Kasumi-1 (cell line): ENCODE measurements at regions not wholly inside any gene's neighbourhood (a gene's known extent, or its start where the extent isn't known, plus 50 kb on each side); places are given as distances from the start of the nearest gene placed in this dataset.

Experiments
- DNase-seq, 2 experiments: peaks; one replicate each; lab custom pipeline; 2025; lab: John Stamatoyannopoulos, UW

DNA sequence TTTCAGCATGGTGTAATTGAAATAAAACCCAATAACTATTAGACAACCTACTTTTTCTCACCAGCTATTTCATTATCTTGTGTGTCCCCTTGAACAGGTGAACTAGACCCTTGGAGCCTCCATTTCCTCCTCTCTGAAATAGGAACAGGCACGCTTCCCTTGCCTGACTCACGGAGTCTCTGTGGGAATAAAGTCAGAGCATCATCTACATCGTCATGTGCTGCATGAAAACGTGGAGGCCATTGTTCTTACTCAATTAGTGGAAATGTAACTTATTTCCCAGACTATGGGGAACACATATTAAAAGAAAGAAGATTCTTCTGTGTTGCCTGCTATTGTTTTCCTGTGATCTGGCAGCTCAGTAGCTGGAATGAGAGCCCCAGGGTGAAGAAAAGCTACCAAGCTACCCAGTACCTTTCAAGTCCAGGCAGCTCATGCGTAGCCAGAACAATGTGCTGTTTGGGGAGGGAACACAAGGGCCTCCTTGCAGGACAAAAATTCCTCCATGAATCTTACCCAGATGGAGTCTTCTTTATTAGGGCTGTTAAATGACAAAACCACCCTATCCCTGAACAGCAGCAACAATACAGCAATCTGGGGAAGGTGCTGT, 59.8 kb downstream of the SOX11 start:
- DNase-seq, result no peak

DNA sequence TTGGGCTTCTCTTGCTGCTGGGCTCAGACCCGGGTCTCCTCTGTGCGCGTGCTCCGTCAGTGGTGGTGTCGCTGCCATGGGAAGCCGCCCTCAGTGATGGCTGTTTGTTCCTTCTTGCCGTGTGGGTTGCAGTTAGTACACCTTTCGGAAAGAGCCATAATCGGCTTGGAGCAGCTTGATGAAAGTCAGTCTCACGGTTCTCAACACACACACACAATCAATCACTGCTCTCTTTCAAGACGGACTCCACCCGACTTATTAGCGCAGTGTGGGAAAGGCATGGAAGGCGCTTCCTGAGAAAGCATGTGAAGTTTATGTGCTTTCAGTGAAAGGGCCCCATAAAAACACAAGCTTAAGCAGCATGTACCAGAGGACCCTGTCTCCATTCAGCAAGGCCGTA, 64.1 kb downstream of the SOX11 start:
- DNase-seq, result no peak

DNA sequence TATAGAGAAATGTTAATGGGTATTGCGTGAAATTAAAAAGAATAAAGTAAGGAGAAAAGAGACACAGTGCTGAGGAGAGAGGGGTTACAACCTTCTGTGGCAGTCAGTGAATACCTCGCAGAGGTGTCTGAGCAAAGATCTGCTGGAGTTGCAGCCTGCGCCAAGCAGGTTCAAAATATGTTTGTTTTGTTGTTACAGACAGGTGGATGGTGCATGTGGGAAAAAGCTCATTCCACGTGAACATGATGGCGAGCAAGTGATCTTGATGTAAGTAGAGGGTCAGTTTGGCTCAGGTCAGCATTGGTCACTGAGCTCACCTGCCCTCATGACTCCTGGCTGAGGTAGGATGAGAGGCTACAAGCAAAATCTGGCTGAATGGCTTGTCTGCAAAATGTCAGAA, 66.2 kb downstream of the SOX11 start:
- no peak for DNase-seq

DNA sequence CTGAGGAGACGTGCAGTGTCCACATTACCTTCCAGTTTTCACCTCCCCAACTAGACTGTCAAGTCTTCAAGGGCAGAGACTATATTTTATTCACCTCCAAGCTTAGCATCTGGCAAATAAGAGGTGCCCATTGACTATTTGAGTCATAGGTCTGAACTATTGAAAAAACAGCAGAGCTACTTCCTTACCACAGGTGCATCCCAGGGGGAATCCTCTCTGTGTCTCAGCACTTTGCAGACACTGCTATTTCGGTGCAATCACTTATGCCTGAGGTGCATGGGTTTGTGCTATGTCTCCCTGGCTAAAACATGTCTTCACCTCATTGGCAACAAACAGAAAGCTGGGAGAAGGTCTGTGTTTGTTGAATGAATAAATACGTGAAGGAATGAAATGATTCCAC, 67.8 kb downstream of the SOX11 start:
- no peak for DNase-seq

DNA sequence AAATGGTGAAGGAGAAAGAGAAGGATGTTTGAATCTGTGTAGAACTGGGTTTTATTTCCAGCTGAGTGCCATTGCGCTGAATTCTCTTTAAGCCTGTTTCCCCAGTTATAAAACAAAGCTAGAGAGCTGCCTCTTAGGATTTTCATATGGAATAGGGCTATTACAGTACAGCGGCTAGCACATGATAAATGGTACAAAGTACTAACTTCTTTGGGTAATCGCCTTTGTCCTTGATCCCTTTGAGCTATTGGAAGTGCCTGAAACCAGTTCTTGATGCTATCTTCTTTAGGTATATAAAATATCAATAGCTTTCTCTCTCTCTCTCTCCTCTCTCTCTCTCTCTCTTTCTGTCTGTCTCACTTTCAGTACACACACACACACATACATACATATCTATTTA, 71.3 kb downstream of the SOX11 start:
- no peak for DNase-seq

DNA sequence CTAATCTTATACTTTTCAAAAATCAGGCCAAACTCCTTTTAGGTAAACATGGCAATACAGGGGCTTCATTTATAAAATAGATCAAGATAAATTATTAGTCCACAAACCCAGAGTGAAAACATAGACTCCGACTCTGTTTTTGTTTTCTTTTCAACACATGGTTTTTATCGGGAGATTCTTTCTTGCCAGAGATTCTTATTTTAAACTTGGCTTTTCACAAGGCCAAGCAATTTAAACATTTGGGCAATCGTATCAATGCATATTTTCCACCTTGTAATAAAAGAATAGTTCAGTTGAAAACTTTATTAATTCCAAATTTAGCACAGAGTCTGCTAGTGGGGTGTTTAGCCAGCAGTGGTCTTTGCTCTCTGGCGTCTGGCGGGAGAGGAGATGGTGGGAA, 71.9 kb downstream of the SOX11 start:
- DNase-seq, result no peak

DNA sequence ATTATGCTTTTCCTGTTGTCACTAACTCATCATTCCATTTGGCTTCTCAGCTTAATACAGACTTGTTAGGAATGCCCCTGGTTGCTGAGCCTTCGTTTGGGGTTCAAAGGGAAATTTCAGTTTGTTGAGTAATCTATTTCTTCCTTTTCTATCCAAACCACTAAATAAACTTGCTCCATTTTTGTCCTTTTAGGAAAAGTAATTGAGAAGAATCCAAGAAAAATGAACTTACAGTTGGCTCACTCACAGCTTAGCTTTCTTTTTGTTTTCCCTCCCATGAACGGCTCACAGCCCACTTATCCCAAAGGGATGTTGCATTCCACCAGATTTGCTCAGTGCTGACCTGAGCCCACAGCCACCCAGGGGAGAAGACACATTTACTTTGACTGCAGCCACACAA, 73.9 kb downstream of the SOX11 start:
- no peak for DNase-seq

DNA sequence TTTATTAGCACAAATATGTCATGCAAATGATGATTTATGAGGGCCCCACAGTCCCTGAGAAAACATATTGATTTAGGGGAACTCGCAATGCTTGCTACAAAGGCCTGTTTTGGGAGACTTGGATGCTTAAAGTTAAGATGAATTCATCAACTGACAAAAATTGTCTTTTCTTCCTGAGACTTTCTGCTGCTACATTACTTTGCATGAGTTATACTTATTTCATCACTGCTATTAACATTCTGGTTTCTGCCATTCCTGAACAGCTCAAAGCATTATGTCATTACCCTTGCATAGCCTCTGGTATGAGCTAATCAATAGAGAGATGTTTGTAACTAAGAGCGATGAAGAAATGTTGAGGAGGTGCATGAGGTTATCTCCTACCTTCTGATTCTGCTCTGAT, 74.4 kb downstream of the SOX11 start:
- no peak for DNase-seq

DNA sequence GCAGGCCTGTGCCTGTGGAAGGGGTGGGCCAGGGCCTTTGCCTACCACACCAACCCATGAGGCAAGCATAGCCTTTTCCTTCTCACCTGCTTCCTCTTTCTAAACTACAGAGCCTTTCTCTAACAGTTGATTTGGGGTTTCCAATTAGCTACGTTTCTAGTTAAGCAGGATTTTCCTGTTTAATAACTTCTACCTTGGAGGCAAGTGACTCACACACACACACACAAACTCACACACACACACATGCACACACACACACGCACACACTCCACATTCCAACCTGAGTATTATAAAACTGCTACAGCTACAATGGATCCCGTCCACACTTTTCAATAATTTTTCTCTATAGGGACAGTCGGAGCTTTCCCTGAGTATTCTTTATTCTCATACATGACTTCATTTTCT, 84.9 kb downstream of the SOX11 start:
- no peak for DNase-seq

DNA sequence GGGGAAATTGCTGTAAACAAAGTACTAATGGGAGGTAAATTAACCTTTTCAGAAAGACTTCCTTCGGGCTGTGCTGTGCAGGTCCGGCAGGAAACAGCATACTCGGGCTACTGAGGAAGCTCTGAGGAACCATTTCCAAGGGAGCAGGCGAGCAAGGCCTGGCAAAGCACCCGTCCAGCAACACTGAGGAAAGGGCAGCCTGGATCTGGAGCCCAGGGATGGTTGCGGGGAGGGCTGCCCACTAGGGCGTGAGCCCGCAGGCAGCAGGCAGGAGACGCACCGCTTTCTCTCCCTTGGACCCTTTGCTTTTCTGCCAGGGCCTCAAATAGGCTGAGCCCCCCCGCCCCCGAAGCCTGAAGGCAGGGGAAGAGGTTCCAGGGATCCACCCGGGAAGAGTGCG, 89.5 kb downstream of the SOX11 start:
- no peak for DNase-seq

DNA sequence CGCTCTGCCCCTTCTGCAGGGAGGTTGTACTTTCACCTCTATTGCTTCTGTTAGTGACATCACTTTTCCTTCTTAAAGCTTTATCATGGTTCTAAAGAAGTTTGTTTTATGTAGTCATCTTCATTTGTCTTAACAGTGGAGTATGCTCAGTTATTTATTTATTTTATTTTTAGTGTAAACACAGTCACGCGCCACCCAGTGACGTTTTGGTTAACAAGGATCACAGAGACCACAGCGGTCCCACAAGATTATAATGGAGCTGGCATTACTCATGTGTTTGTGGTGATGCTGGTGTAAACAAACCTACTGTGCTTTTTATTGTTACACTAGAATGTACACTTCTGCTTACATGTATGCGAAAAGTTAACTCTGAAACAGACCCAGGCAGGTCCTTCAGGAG, 89.9 kb downstream of the SOX11 start:
- DNase-seq, result no peak

DNA sequence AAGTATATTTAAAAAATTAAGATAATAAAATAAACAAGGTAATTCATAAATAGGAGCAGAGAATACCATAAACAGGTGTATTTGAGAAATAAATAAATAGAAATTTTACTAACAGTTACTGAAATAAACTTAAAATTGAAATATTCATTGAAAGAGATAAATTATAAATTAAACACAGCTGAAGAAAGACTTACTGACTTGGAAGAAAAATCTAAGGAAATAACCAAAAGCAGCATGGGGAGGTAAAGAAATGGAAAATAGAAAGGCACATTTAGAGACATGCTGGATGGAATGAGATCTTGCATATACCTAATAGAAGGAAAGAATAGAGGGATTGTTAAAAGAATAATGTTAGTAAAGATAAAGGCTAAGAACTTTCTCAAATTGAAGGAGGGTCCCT, 96.3 kb downstream of the SOX11 start:
- DNase-seq, result no peak

DNA sequence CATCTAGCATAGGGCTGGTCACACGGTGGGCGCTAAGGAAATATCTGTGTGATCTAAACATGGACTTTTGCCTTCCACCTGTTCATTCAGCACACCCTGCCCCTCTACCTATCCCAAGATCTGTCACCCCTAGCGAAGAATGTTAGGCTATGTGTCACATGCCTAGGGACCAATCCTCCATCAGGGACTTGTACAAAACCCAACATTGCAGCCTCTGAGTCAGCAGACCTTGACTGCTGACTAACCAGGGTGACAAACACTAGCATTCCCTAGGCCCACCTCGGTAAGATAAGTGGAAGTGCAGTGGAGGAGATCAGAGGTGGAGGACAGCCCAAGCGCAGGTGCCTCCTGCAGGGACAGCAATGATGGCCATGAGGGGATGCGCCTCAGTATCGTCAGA, 99.2 kb downstream of the SOX11 start:
- no peak for DNase-seq

DNA sequence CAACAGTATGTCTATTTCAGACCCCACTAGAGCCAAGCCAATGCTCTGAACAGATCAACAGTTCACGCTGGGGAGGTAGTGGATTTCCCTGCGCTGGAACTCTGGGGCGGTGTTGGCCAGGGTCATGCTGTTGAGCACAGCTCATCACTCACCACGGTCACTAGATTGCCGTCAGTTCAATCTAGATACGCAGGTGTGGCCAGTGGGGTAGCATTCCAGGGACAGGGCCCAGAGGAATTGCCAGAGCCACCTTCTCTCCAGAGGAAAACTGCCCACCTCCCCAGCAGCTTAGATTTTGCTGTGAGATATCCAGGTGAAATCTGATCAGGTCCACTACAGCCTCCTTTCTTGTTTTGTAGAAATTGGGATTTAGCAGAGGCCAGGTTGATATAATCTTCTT, 101.8 kb downstream of the SOX11 start:
- no peak for DNase-seq

DNA sequence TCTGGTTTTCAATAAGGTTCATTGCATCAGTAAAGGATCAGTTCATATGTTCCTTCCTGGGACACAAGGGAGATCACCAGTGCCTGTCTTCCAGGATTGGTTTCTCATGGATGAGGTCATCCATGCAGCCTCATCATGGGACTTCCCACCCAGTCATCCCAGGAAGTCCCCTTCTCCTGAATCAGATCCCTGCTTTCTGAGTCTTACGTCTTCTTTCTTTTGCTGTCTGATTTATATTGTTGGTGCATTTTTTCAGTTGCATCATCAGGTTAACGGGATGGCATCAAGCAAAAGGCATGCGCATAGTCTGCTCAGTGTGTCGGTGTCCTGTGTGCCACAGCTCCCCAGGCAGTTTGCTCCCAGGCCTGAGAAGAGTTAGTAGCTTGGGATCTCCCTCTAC, 105.9 kb downstream of the SOX11 start:
- no peak for DNase-seq

DNA sequence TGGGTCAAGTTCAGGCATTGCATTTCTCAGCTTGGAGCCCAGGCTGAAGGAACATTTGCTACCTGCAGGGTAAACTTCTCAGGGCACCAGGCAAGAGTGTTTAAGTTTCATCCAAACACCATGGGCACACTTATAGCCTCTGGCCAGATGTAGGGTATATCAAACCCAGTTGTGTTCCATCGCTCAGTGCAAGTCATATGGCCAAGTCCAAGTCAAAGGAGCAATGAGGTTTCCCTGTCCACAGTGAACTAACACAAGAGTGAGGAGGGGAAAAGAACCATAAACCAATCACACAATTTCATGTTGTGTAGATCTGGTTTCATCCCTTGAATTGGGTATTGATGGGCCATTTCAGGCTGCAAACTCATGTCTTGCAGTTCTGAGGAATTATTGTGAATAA, 107.2 kb downstream of the SOX11 start:
- no peak for DNase-seq

DNA sequence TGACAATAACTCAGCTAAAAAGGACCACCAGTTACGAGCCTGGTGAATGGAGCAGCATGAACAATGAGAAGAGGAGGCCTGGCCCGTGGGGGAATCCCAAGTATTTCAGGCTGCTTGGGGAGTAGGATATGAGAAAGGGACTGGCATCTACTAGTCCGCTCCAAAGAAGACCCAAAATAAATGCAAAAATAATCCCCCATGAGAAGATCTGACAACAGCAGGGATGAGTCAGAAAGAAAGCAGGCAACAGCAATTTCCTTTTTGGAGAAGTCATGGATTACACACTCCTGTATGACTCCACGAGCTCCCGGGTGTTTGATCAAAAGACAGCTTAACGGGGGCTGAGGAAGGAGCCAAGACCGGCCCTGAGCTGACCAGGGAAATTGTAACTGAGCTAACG, 111.4 kb downstream of the SOX11 start:
- DNase-seq, result no peak

DNA sequence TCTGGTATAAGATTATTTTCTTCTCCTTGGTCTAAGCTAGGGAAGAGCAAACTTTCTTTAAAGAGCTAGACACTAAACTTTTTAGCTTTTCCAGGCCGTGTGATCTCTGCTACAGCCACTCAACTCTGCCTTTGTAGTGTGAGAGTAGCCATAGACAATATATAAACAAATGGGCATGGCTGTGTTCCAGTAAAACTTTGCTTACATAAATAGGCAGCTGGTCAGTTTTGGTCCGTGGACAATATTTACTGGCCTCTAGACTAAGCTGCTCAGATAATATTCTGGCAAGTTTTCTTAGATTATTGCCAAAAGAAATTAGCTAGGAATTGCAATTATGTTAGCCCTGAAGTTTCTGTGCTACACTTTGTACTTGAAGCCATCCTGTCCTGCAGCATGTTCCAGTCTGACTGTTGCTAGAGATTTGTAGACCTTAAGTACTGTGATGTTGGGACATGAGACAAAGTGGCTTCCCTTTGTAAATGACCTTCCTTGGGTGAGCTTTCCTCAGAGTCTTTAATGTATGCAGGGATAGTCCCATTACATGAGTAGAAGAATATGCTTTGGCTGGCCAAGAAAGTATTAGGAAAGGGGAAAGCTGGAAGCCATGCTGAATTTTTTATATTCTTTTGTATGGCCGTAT, 126.9 kb downstream of the SOX11 start:
- no peak for DNase-seq

DNA sequence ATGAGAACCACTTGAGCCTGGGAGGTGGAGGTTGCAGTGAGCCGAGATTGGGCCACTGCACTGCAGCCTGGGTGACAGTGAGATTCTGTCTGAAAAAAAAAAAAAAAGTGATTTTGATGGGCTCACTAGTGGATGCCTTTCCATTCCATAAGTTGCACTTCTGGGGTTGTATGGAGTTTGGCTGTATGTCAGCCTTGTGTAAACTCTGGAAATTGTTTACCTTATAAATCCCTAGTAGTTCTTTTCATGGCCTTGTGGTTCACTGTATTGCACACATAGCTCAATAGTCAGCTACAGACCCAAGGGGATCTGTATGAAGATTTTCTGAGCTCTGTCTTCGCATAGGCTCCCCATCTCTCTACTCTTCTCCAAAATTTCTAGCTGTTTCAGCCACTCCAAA, 131.9 kb downstream of the SOX11 start:
- no peak for DNase-seq

DNA sequence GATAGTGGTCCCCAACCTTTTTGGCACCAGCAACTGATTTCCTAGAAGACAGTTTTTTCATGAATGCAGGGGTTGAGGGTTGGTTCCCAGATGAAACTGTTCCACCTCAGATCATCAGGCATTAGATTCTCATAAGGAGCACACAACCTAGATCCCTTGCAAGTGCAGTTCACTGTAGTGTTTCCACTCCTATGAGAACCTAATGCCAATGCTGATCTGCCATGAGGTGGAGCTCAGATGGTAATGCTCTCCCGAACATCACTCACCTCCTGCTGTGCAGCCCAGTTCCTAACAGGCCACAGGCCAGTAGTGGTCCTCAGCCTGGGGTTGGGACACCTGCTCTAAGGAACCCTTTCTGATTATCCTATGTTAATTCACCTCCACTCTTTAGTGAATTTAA, 133.5 kb downstream of the SOX11 start:
- no peak for DNase-seq

DNA sequence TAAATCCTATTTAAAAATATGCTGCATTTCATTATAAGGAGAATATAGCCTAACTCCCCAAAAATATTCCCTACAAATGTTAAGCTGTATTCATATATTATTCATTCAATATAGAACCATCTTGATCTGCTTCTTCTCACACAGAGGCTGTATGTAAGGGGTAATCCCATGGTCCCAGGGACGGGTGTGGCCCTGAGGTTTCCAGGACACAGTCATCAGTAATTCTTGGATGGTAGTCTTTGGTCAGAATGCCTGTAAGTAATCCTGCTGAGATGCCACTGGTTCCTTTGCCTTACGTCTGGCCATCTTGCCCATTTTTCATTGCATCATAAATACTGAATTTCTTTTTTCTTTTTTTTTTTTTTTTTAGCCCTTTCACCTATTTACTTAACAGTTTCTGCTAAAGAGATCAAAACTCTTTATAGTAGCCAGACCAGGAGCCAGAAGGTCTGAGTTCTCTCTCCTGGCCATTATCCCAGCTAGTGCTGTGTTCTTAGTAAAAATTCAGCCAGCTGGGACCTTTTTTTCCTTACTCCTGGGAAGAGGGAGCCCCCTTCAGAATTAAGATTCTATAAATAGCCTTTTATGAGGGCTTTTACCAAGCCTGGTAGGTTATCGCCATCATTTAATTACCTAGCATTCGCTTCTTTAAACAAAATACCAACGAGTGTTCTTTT, 134.9 kb downstream of the SOX11 start:
- no peak for DNase-seq

DNA sequence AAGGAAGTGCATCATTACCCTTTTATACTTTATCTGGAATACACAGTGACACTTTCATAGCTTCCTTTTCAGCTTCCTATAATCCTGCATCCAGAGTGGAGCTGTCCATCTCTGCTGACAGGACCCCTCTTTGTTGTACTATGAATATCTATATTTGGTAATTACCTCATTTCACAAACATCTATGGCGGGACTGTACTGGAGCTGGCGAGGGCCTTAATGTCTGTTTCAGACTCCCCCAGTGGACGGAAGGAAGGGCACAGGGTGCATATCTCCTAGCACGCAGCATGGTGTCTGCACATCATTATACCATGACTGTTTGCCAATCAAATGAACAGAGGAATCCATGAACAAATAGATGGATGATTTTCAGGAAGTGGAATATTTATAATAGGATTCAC, 142.3 kb downstream of the SOX11 start:
- DNase-seq, result no peak

DNA sequence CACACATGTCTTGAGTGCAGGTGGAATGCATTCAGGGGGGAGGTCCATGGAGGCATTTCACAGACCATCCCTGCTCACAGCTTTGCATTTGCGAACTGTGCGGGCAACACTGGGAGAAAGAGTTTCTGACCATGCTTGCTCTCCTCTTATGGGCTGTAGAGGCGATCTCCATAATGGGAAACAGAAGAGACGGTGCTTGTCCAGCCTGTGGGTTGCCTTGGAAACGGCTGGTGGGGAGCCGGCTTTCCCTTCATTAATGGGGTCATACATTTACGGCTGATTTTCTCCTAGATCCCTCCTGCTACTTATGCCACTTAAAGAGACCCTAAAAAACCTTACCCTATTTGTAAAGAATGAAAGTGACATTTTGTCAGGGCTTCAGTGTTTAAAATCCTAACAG, 147.4 kb downstream of the SOX11 start:
- DNase-seq, result no peak

DNA sequence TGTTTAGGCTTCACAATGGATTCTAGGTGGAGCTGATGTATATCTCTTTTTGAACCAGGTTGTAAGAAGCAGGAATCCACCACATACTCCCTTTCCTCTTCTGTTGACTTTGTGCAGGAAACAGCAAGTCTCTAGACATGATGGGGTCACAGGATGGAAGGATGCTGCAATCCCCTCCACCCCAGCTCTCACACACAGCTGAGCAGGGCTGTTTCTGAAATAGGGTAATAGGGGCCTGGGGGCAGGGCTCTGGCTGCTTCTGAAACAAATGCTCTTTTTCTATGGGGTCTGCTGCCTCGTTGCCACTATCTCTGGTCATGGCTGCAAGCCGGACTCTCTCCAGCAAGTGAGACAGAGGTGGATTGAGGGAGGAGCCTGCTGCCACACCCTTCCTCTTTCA, 148.9 kb downstream of the SOX11 start:
- DNase-seq, result no peak
